ENCODE measurements at regions not wholly inside any gene's neighbourhood (a gene's known extent, or its start where the extent isn't known, plus 50 kb on each side); places are given as distances from the start of the nearest gene placed in this dataset.

GRCh38 chr18:37628470-37629220 lies 63.0 kb upstream of the CELF4 start:
- H3K36me3 ChIP-seq (ENCODE audit: control insufficient read depth, insufficient read depth, low read length), result no peaks in the 10 kb centered on the region
- intact Hi-C loops (cut with micrococcal nuclease), result no loop called here

DNA sequence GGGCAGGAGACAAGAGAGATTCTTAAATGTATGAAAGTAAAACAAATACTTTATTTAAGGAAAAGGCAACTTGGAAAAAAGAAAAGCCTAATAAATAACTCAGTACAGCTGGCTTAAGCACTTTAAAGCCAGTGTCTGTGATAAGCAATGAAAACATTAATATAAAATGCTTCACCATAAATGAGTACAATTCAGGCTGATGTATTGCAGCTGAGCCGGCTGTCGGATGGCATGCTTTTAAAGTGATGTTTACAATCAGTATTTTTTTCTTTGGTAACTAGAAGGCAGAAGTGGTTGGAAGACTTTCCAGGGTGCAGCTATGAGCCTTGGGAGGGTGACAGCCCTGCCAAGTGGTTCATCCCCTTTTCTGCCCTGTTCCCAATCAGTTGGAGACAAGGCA lies 58.7 kb upstream of the CELF4 start:
- Histone ChIP-seq H3K27ac (ENCODE audit: low read length) (no peak overlapping the region), H3K36me3 (ENCODE audit: control insufficient read depth, insufficient read depth, low read length) (no peaks in the 10 kb centered on the region), H3K4me1 (ENCODE audit: control insufficient read depth, insufficient read depth, low read length) (no peaks in the 10 kb centered on the region), H3K9me3 (ENCODE audit: control insufficient read depth, insufficient read depth, low read length) (no peaks in the 10 kb centered on the region), H3K4me3 (ENCODE audit: low read length) (no peak overlapping the region), H3K27me3 (ENCODE audit: control insufficient read depth, insufficient read depth, low read length) (no peaks in the 10 kb centered on the region)
- ATAC-seq, result no peak
- no peaks in the 10 kb centered on the region for H3K27me3 Mint-ChIP-seq (ENCODE audit: low read depth in 2 of 2)
- H3K4me3 Mint-ChIP-seq, result no peak overlapping the region
- TF ChIP-seq, protein P1, sequence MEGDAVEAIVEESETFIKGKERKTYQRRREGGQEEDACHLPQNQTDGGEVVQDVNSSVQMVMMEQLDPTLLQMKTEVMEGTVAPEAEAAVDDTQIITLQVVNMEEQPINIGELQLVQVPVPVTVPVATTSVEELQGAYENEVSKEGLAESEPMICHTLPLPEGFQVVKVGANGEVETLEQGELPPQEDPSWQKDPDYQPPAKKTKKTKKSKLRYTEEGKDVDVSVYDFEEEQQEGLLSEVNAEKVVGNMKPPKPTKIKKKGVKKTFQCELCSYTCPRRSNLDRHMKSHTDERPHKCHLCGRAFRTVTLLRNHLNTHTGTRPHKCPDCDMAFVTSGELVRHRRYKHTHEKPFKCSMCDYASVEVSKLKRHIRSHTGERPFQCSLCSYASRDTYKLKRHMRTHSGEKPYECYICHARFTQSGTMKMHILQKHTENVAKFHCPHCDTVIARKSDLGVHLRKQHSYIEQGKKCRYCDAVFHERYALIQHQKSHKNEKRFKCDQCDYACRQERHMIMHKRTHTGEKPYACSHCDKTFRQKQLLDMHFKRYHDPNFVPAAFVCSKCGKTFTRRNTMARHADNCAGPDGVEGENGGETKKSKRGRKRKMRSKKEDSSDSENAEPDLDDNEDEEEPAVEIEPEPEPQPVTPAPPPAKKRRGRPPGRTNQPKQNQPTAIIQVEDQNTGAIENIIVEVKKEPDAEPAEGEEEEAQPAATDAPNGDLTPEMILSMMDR (IDR thresholded peaks at IDR 0.05), result no peak
- H3K36me3 Mint-ChIP-seq, result no peaks in the 10 kb centered on the region
- no peak for DNase-seq
- intact Hi-C loops (cut with micrococcal nuclease), result no loop called here
- no peaks in the 10 kb centered on the region for H3K4me1 Mint-ChIP-seq
- H3K27ac Mint-ChIP-seq, result no peak overlapping the region
- H3K9me3 Mint-ChIP-seq, result peaks cover 7 to 14% of the 10 kb centered on the region in 2 donors
- WGBS (ENCODE audit: insufficient coverage), result 85% methylated on average over 2 of the region's 2 CpGs

More at GRCh38 chr18:37628470-37629220, 63.0 kb upstream of the CELF4 start:
- 79% methylated on average over 3 of the region's 3 CpGs for WGBS (ENCODE audit: insufficient coverage)
- DNase-seq (no peak), ATAC-seq (no peak)
- H3K27me3 Mint-ChIP-seq (ENCODE audit: low read depth in 2 of 2), result no peaks in the 10 kb centered on the region
- H3K27ac Mint-ChIP-seq, result no peak overlapping the region
- Histone ChIP-seq H3K9me3 (ENCODE audit: control insufficient read depth, insufficient read depth, low read length) (no peaks in the 10 kb centered on the region), H3K27me3 (ENCODE audit: control insufficient read depth, insufficient read depth, low read length) (no peaks in the 10 kb centered on the region), H3K4me1 (ENCODE audit: control insufficient read depth, insufficient read depth, low read length) (no peaks in the 10 kb centered on the region), H3K27ac (ENCODE audit: low read length) (no peak overlapping the region), H3K4me3 (ENCODE audit: low read length) (no peak overlapping the region)
- peaks cover 6 to 8% of the 10 kb centered on the region in 2 donors for H3K9me3 Mint-ChIP-seq
- TF ChIP-seq, protein P1 (IDR thresholded peaks at IDR 0.05), result no peak
- H3K4me1 Mint-ChIP-seq, result no peaks in the 10 kb centered on the region
- H3K4me3 Mint-ChIP-seq, result no peak overlapping the region
- H3K36me3 Mint-ChIP-seq, result no peaks in the 10 kb centered on the region

DNA sequence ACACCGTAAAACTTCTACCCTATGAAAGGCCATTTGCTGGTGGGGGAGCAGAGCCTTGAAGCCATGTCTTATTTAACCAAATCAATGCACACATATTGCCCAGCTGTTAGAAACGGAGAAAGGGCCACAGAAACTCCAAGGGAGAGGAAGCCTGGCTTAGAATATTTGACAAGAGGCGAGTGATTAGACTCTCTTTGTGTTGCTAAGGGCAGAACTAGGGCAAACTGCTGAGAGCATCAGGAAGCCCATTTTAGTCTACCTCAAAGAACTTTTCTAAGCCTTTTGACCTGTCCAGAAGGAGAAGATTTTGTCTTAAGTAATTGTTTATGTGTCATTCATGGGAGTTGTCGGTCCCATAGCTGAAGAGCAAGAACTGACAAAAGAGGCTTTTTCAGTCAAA lies 54.4 kb upstream of the CELF4 start:
- H3K27ac ChIP-seq (ENCODE audit: low read length), result no peak overlapping the region
- Mint-ChIP-seq H3K4me1 (no peaks in the 10 kb centered on the region), H3K9me3 (peaks cover 6 to 14% of the 10 kb centered on the region in 2 donors), H3K27ac (no peak overlapping the region), H3K36me3 (no peaks in the 10 kb centered on the region), H3K4me3 (no peak overlapping the region), H3K27me3 (ENCODE audit: low read depth in 2 of 2) (no peaks in the 10 kb centered on the region)
- intact Hi-C loops (cut with micrococcal nuclease), result no loop called here
- H3K9me3 ChIP-seq (ENCODE audit: control insufficient read depth, insufficient read depth, low read length), result peaks cover 4% of the 10 kb centered on the region
- WGBS (ENCODE audit: insufficient coverage), result 84% methylated on average over 4 of the region's 4 CpGs
- H3K27me3 ChIP-seq (ENCODE audit: control insufficient read depth, insufficient read depth, low read length), result no peaks in the 10 kb centered on the region
- H3K4me3 ChIP-seq (ENCODE audit: low read length), result no peak overlapping the region
- no peaks in the 10 kb centered on the region for H3K4me1 ChIP-seq (ENCODE audit: control insufficient read depth, insufficient read depth, low read length)
- H3K36me3 ChIP-seq (ENCODE audit: control insufficient read depth, insufficient read depth, low read length), result no peaks in the 10 kb centered on the region
- ATAC-seq, result no peak
- TF ChIP-seq, protein P1 (IDR thresholded peaks at IDR 0.05), result no peak
- no peak for DNase-seq

DNA sequence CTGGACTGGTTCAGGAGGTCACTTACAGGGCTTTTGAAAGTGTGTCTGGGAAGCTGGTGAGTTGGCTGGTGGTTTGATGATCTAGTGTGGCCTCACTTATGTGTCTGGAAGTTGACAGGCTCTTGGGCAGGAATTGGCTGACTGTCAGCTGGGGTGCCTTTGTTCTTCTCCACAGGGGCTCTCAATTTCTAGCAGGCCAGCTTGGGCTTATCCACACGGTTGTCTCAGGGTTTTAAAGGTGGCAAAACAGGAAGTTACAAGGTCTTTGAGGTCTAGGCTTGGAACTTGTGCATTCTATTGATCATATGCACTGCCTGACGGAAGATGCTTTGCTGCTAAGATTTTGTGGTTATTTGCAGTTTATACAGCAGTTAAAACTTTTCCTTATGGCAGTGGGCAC lies 52.0 kb upstream of the CELF4 start:
- Histone ChIP-seq H3K9me3 (ENCODE audit: control insufficient read depth, insufficient read depth, low read length) (peaks cover 4% of the 10 kb centered on the region), H3K4me3 (ENCODE audit: low read length) (no peak overlapping the region), H3K27me3 (ENCODE audit: control insufficient read depth, insufficient read depth, low read length) (no peaks in the 10 kb centered on the region), H3K4me1 (ENCODE audit: control insufficient read depth, insufficient read depth, low read length) (no peaks in the 10 kb centered on the region), H3K27ac (ENCODE audit: low read length) (no peak overlapping the region), H3K36me3 (ENCODE audit: control insufficient read depth, insufficient read depth, low read length) (no peaks in the 10 kb centered on the region)
- intact Hi-C loops (cut with micrococcal nuclease), result no loop called here
- Mint-ChIP-seq H3K9me3 (peaks cover 3 to 4% of the 10 kb centered on the region in 2 donors), H3K4me1 (no peaks in the 10 kb centered on the region), H3K27ac (no peak overlapping the region), H3K36me3 (no peaks in the 10 kb centered on the region), H3K4me3 (no peak overlapping the region), H3K27me3 (ENCODE audit: low read depth in 2 of 2) (no peaks in the 10 kb centered on the region)
- ATAC-seq (no peak), DNase-seq (no peak)
- 42% methylated on average over 2 of the region's 2 CpGs for WGBS (ENCODE audit: insufficient coverage)
- TF ChIP-seq, protein P1 (IDR thresholded peaks at IDR 0.05), result no peak
